NCI-H2081 (cell line): ENCODE measurements at regions not wholly inside any gene's neighbourhood (a gene's known extent, or its start where the extent isn't known, plus 50 kb on each side); places are given as distances from the start of the nearest gene placed in this dataset.
A peak's percentile ranks its signal among the peaks of the same experiment; 100 is the strongest.

ENCODE experiments used
- DNase-seq, 2 experiments: peaks; one replicate each; lab custom pipeline; 2025; lab: John Stamatoyannopoulos, UW

- DNase-seq = peak in 1 of 2 experiments; percentile 3
These were observed 64.6 kb upstream of the PIM1 start for GRCh38 chr6:37105148-37106050.

GRCh38 chr6:37106051-37106363 lies 63.9 kb upstream of the PIM1 start:
- no peak for DNase-seq

- no peak for DNase-seq
These were observed 63.4 kb upstream of the PIM1 start for GRCh38 chr6:37106554-37106953.

GRCh38 chr6:37106982-37107491 lies 62.9 kb upstream of the PIM1 start:
- no peak for DNase-seq

GRCh38 chr6:37109714-37110499 lies 60.0 kb upstream of the PIM1 start:
- no peak for DNase-seq

GRCh38 chr6:37110500-37111461 lies 59.2 kb upstream of the PIM1 start:
- DNase-seq = no peak

GRCh38 chr6:37113976-37114375 lies 56.0 kb upstream of the PIM1 start:
- DNase-seq = no peak

GRCh38 chr6:37114612-37115011 lies 55.3 kb upstream of the PIM1 start:
- no peak for DNase-seq

- DNase-seq = no peak
These were observed 54.6 kb upstream of the PIM1 start for GRCh38 chr6:37115236-37115895.

- no peak for DNase-seq
These were observed 53.6 kb upstream of the PIM1 start for GRCh38 chr6:37116326-37116725.

- no peak for DNase-seq
These were observed 50.5 kb upstream of the PIM1 start for GRCh38 chr6:37119387-37119886.
